ENCODE measurements at regions not wholly inside any gene's neighbourhood (a gene's known extent, or its start where the extent isn't known, plus 50 kb on each side); places are given as distances from the start of the nearest gene placed in this dataset.

GRCh38 chr9:26508897-26509296 lies 383.7 kb downstream of the CAAP1 start:
- TF ChIP-seq POLR2AphosphoS5 (IDR thresholded peaks at IDR 0.05; ENCODE audit: low read depth, low read length) (no peak), REST (IDR thresholded peaks at IDR 0.05; ENCODE audit: insufficient read depth in 1 of 2, low read depth in 2 of 2, low read length in 2 of 2) (no peak), TAF1 (IDR thresholded peaks at IDR 0.05; ENCODE audit: borderline replicate concordance, insufficient read depth, low read length) (no peak), SIN3A (IDR thresholded peaks at IDR 0.05; ENCODE audit: borderline replicate concordance, insufficient read depth, low read length) (no peak)

Measured in PFSK-1 (cell line).